DOHH2 (cell line): ENCODE measurements at regions not wholly inside any gene's neighbourhood (a gene's known extent, or its start where the extent isn't known, plus 50 kb on each side); places are given as distances from the start of the nearest gene placed in this dataset.

Experiments used
- EZH2phosphoT487 ChIP-seq: fragments of 200-600 bp; sonication (generic); IDR thresholded peaks from 2 replicates; pipeline ENCODE4 v1.6.1; 2017; ENCODE audit warnings: borderline replicate concordance, mild to moderate bottlenecking, antibody characterized with exemption, low read length, moderate library complexity, mixed read lengths
- TF ChIP-seq, protein P1 (sequence below): fragments of 200-600 bp; sonication (generic); IDR thresholded peaks from one replicate; pipeline ENCODE4 v1.5.1; 2014; ENCODE audit warnings: antibody characterized with exemption, mild to moderate bottlenecking, low read depth, low read length; ENCODE audit not compliant: poor library complexity, severe bottlenecking

GRCh38 chr12:88339254-88339949, 197.3 kb downstream of the TMTC3 start:
- TF ChIP-seq, protein P1, sequence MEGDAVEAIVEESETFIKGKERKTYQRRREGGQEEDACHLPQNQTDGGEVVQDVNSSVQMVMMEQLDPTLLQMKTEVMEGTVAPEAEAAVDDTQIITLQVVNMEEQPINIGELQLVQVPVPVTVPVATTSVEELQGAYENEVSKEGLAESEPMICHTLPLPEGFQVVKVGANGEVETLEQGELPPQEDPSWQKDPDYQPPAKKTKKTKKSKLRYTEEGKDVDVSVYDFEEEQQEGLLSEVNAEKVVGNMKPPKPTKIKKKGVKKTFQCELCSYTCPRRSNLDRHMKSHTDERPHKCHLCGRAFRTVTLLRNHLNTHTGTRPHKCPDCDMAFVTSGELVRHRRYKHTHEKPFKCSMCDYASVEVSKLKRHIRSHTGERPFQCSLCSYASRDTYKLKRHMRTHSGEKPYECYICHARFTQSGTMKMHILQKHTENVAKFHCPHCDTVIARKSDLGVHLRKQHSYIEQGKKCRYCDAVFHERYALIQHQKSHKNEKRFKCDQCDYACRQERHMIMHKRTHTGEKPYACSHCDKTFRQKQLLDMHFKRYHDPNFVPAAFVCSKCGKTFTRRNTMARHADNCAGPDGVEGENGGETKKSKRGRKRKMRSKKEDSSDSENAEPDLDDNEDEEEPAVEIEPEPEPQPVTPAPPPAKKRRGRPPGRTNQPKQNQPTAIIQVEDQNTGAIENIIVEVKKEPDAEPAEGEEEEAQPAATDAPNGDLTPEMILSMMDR: no peak
- TF ChIP-seq EZH2phosphoT487: no peak
